Right hindlimb (tissue), 1 donor: ENCODE measurements at regions not wholly inside any gene's neighbourhood (a gene's known extent, or its start where the extent isn't known, plus 50 kb on each side); places are given as distances from the start of the nearest gene placed in this dataset.

ENCODE experiments used
- DNase-seq: peaks from one replicate; pipeline ENCODE4 v3.0.0-alpha.2; 2018

GRCh38 chr3:180188512-180189309, 152.0 kb upstream of the PEX5L start:
- DNase-seq: no peak

GRCh38 chr3:180189310-180189648, 152.5 kb upstream of the PEX5L start:
- DNase-seq: no peak

- no peak for DNase-seq
Observed at GRCh38 chr3:180196658-180197057, 159.9 kb upstream of the PEX5L start.

GRCh38 chr3:180199417-180199995, 162.8 kb upstream of the PEX5L start:
- no peak for DNase-seq

- DNase-seq: no peak
Observed at GRCh38 chr3:180215866-180216265, 179.1 kb upstream of the PEX5L start.

- no peak for DNase-seq
Observed at GRCh38 chr3:180223268-180223667, 186.5 kb upstream of the PEX5L start.

- no peak for DNase-seq
Observed at GRCh38 chr3:180229113-180229512, 192.4 kb upstream of the PEX5L start.

- DNase-seq: no peak
Observed at GRCh38 chr3:180239939-180240338, 203.2 kb upstream of the PEX5L start.

- no peak for DNase-seq
Observed at GRCh38 chr3:180246688-180247195, 210.0 kb upstream of the PEX5L start.

GRCh38 chr3:180250172-180250571, 213.4 kb upstream of the PEX5L start:
- DNase-seq: no peak

GRCh38 chr3:180252683-180253082, 215.9 kb upstream of the PEX5L start:
- no peak for DNase-seq

- no peak for DNase-seq
Observed at GRCh38 chr3:180253283-180253682, 216.5 kb upstream of the PEX5L start.

GRCh38 chr3:180264479-180264878, 227.7 kb upstream of the PEX5L start:
- no peak for DNase-seq

- no peak for DNase-seq
Observed at GRCh38 chr3:180265551-180265950, 228.8 kb upstream of the PEX5L start.

GRCh38 chr3:180267202-180267843, 230.6 kb upstream of the PEX5L start:
- DNase-seq: no peak

- no peak for DNase-seq
Observed at GRCh38 chr3:180274536-180274935, 237.8 kb upstream of the PEX5L start.

GRCh38 chr3:180275176-180275575, 238.4 kb upstream of the PEX5L start:
- DNase-seq: no peak

- DNase-seq: no peak
Observed at GRCh38 chr3:180277041-180277440, 240.3 kb upstream of the PEX5L start.

- no peak for DNase-seq
Observed at GRCh38 chr3:180278583-180279188, 241.9 kb upstream of the PEX5L start.

GRCh38 chr3:180280555-180280954, 243.8 kb upstream of the PEX5L start:
- no peak for DNase-seq

GRCh38 chr3:180282386-180282785, 245.6 kb upstream of the PEX5L start:
- no peak for DNase-seq

- no peak for DNase-seq
Observed at GRCh38 chr3:180283251-180283650, 246.5 kb upstream of the PEX5L start.

- no peak for DNase-seq
Observed at GRCh38 chr3:180284331-180285110, 247.8 kb upstream of the PEX5L start.
